Osteocyte (in vitro differentiated cells): ENCODE measurements at regions not wholly inside any gene's neighbourhood (a gene's known extent, or its start where the extent isn't known, plus 50 kb on each side); places are given as distances from the start of the nearest gene placed in this dataset.

Experiments
- DNase-seq: peaks from one replicate; pipeline ENCODE4 v3.0.0; 2021; ENCODE audit warnings: mixed read lengths; ENCODE audit not compliant: unreplicated experiment; ENCODE audit errors: extremely low spot score
- H3K27ac Mint-ChIP-seq: one replicate; pipeline ENCODE4 v1.8.0; 2021; ENCODE audit warnings: mild to moderate bottlenecking, mixed read lengths; ENCODE audit not compliant: unreplicated experiment
- H3K27me3 Mint-ChIP-seq: one replicate; pipeline ENCODE4 v1.8.0; 2021; ENCODE audit warnings: mixed read lengths; ENCODE audit not compliant: unreplicated experiment
- H3K36me3 Mint-ChIP-seq: one replicate; pipeline ENCODE4 v1.8.0; 2021; ENCODE audit warnings: mixed read lengths; ENCODE audit not compliant: unreplicated experiment
- H3K4me1 Mint-ChIP-seq: one replicate; pipeline ENCODE4 v1.8.0; 2021; ENCODE audit warnings: mixed read lengths; ENCODE audit not compliant: unreplicated experiment
- H3K4me3 Mint-ChIP-seq: one replicate; pipeline ENCODE4 v1.8.0; 2021; ENCODE audit warnings: mild to moderate bottlenecking, moderate library complexity, mixed read lengths; ENCODE audit not compliant: unreplicated experiment
- H3K9me3 Mint-ChIP-seq: one replicate; pipeline ENCODE4 v1.8.0; 2021; ENCODE audit warnings: mixed read lengths; ENCODE audit not compliant: unreplicated experiment
- TF ChIP-seq, protein P1 (sequence below): fragments of 200-600 bp; sonication (generic); IDR thresholded peaks from 2 replicates; pipeline ENCODE4 v1.5.0; 2021; ENCODE audit warnings: antibody characterized with exemption, mild to moderate bottlenecking, moderate library complexity

DNA sequence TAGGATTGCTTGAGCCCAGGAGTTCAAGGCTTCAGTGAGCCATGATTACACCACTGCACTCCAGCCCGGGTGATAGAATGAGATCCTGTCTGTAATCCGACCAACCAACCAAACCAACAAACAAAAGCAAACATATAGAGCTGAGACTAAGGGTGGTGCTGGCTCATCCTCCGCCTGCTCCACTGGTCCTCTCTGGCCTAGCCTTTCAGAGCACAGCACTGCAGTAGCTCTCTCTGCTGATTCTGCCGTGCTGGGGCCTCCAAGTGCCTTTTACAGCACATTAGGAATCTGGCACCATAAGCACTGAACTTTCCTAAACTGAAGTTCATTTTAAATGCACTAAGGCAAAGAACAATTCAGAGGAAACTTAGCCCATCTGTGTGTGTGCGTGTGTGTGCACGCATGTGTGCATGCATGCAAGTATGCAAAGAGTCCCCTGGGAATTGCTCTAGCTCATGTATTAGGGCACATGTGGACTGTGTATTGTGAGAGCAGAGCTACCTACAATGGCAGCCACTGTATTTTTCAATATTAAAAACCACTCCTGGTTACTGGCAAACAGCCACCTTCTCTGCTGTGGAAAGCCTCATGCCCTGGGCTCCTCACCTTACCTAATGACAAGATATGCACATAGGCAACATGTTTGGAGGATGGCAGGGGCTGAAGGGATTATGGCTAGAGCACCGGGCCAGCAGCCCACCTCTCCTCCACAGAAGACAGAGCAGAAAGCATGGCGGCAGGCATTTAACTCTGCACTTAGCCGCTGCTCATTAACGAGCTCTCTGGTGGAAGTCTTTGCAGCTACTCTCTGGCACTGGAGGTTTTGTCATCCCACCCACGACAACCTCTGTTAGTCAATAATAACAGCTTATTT, 223.1 kb upstream of the TSHZ3 start:
- no peaks in the 10 kb centered on the region for H3K4me1 Mint-ChIP-seq
- H3K27me3 Mint-ChIP-seq: no peaks in the 10 kb centered on the region
- H3K9me3 Mint-ChIP-seq: peaks cover 4% of the 10 kb centered on the region
- H3K27ac Mint-ChIP-seq: no peak overlapping the region
- DNase-seq: peak; percentile 49
- H3K4me3 Mint-ChIP-seq: no peak overlapping the region
- H3K36me3 Mint-ChIP-seq: no peaks in the 10 kb centered on the region
- TF ChIP-seq, protein P1, sequence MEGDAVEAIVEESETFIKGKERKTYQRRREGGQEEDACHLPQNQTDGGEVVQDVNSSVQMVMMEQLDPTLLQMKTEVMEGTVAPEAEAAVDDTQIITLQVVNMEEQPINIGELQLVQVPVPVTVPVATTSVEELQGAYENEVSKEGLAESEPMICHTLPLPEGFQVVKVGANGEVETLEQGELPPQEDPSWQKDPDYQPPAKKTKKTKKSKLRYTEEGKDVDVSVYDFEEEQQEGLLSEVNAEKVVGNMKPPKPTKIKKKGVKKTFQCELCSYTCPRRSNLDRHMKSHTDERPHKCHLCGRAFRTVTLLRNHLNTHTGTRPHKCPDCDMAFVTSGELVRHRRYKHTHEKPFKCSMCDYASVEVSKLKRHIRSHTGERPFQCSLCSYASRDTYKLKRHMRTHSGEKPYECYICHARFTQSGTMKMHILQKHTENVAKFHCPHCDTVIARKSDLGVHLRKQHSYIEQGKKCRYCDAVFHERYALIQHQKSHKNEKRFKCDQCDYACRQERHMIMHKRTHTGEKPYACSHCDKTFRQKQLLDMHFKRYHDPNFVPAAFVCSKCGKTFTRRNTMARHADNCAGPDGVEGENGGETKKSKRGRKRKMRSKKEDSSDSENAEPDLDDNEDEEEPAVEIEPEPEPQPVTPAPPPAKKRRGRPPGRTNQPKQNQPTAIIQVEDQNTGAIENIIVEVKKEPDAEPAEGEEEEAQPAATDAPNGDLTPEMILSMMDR: no peak

DNA sequence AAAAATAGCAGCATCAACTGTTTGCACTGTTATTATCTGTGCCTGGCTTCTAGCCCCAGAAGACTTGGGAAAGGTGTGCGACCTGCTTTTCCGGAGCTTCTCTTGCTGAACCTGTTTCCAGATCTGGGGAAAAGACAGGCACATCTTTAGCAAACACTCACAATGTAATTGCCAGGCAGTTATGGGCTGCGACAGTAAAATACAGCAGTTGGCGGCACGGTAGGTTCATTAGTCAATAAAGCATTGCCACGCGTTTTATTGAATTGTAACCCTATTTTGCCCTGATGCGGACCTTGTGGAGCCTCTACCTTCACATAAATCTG, 223.7 kb upstream of the TSHZ3 start:
- Mint-ChIP-seq H3K27ac (no peak overlapping the region), H3K4me1 (no peaks in the 10 kb centered on the region), H3K36me3 (no peaks in the 10 kb centered on the region), H3K27me3 (no peaks in the 10 kb centered on the region), H3K4me3 (no peak overlapping the region), H3K9me3 (peaks cover under 1% of the 10 kb centered on the region)
- TF ChIP-seq, protein P1: no peak
- peak; percentile 38 for DNase-seq

DNA sequence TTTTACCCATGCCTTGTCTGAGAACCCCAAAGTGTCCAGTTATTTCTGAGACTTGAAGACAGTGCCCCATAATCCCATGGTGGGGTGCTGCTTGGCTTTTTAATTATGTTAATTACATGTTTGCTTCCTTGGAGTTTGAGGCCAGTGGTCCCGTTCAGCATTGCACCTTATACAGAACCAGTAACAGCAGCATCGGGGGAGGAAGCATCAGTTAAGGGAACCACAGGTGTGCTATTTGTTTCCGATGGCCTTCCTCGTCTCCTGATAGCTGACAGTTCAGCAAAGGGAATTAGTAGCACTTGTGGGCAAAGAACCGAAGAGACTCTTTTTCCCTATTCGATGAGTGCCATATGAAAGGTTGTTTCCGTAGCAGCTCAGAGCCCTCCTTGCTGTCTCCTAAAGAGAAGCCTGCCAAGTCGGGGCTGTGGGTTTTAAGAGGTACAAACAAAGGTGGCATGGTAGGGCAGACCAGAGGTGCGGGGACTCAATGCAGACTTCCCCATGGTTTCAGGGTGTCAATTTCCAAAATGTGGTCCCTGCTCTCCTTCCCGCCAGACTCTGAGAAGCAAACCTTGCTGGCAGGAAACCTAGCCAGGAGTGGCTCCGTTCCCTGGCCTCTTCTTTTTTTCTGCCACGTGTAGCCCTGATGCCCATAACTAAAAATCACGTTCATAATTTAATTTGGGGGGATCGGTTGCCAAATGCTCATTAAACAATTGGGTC, 225.2 kb upstream of the TSHZ3 start:
- TF ChIP-seq, protein P1: no peak
- Mint-ChIP-seq H3K4me1 (no peaks in the 10 kb centered on the region), H3K9me3 (no peaks in the 10 kb centered on the region), H3K27me3 (no peaks in the 10 kb centered on the region), H3K36me3 (no peaks in the 10 kb centered on the region), H3K27ac (no peak overlapping the region), H3K4me3 (no peak overlapping the region)
- peak; percentile 49 for DNase-seq

DNA sequence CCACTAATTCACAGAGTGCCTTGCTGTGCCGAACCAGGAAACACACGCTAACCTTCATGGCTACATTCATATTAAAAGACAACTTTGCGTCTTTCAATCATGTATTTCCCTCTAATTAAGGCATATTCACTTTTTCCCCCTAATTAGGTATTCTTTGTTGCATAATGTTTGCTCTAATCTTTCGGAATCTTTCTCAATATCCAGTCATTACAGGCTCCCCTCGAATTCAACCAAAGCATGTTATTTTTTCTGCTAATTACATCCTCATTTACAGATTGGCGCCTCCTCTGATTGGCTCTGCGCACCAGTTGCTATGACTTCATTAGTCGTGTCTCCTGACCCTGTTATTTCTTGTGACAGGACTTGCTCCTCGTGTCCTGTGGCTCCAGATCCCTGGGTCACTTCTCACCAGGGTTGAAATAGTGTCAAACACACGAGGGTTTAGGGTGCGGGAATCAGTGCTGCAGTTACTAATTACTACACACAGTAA, 226.7 kb upstream of the TSHZ3 start:
- H3K4me3 Mint-ChIP-seq: no peak overlapping the region

More for the DNA sequence above, 226.7 kb upstream of the TSHZ3 start:
- TF ChIP-seq, protein P1: no peak
- H3K9me3 Mint-ChIP-seq: no peaks in the 10 kb centered on the region
- H3K27ac Mint-ChIP-seq: no peak overlapping the region
- no peaks in the 10 kb centered on the region for H3K36me3 Mint-ChIP-seq
- H3K27me3 Mint-ChIP-seq: no peaks in the 10 kb centered on the region
- H3K4me1 Mint-ChIP-seq: no peaks in the 10 kb centered on the region
- peak; percentile 34 for DNase-seq
